Non-pigmented ciliary epithelial cell (primary cell): ENCODE measurements at regions not wholly inside any gene's neighbourhood (a gene's known extent, or its start where the extent isn't known, plus 50 kb on each side); places are given as distances from the start of the nearest gene placed in this dataset.
A peak's percentile ranks its signal among the peaks of the same experiment; 100 is the strongest.

Source experiments
- DNase-seq: peaks from one replicate; pipeline ENCODE4 v3.0.0-alpha.2; 2010; ENCODE audit warnings: low read depth

DNA sequence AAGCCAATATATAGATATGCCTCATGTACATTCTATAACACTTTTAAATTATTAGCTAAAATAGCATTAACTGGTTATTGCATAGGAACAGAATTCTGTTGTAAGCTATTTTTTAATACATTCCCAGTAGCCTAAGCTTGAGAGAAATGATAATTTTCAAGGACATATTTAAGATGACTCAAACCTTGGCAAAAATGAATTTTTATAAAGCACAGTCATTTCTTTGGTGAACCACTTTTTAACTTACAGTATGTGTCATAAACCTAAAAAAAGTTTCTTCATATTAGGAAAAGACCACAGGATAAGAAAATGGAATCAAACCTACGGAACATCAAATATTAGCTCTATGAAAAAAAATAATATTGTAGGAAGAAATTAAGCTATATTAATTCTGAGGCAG is 986.3 kb downstream of the STIM2 start:
- no peak for DNase-seq

DNA sequence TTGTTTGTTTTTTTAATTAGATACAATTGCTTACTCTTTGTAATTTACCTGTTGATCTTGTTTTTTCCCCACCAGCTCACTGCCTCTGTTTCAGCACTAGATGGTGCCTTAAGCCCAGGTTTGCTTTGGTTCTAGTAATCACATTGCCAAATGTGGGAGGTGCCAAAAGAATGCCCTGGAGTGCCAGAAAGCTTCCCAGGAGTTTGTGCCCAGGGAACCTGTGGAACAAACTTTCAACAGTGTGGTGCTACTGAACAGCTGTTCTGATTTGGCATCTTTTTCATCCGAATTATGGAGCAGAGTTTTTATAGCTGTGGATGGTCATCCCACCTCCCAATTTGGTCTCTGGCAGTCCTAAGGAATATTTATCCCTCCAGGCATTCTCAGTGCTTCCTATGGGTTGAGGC is 1000.7 kb downstream of the STIM2 start:
- peak; percentile 18 for DNase-seq

GRCh38 chr4:27861802-27862201 is 1001.2 kb downstream of the STIM2 start:
- peak; percentile 36 for DNase-seq

DNA sequence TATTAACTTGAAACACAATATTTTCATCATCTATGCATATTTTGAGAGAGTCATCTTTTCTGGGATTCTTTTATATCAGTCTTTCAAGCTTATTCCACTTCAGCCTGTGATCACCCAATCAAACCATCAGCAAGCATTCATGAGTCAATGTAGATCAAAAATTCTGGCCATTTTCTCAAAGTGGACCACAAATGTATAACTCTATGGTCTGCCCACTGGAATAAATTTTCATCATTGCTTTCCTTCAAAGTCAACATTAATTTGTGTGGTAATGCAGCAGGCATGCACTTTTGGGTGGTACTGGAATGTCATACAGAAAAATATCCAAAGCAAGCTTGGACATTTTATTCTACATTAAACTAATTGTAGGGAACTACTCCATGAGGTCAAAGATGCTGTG is 1013.0 kb downstream of the STIM2 start:
- DNase-seq = no peak

- DNase-seq = no peak
Observed at GRCh38 chr4:27881705-27882104, 1021.1 kb downstream of the STIM2 start.

GRCh38 chr4:27886120-27886519 is 1025.5 kb downstream of the STIM2 start:
- DNase-seq = no peak

GRCh38 chr4:27887646-27888045 is 1027.0 kb downstream of the STIM2 start:
- DNase-seq = no peak

DNA sequence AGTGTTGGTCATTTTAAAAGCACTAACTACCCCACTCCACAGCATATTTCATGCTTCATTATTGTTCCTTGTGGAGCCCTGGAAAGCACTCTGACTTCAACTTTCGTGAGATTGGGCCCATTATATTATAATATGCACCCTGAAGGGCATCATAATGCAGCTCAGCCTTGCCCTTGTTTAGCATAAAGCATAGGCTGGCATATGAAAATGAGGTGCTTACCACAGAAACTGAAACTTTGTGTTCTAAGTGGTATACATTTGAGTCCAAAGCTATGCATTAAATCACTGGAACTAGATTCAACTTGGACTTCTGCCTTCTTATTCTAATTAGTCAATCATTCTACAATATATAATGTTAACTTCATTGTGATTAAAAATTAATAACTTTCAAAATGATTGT is 1027.9 kb downstream of the STIM2 start:
- no peak for DNase-seq

- peak; percentile 13 for DNase-seq
Observed at GRCh38 chr4:27894951-27895350, 1034.3 kb downstream of the STIM2 start.

DNA sequence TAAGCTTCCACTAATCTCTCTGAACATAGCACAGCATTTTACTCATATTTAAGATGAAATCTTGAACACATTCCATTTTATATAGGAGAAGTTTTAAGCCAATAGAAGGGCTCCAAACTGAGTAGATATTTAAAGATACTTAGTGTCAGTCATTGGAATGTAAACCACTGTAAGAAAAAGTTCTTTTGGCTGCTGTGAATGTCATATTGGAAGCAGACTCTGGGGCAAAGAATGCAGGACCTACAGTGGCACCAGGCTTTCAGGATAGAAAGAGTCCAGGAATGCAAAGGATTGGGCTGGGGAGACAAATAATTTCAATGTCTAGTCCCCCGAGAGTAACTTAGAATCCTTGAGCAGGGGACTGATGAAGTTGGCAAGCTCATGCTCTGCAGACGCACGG is 1047.7 kb downstream of the STIM2 start:
- no peak for DNase-seq

GRCh38 chr4:27910227-27910626 is 1049.6 kb downstream of the STIM2 start:
- DNase-seq = no peak

DNA sequence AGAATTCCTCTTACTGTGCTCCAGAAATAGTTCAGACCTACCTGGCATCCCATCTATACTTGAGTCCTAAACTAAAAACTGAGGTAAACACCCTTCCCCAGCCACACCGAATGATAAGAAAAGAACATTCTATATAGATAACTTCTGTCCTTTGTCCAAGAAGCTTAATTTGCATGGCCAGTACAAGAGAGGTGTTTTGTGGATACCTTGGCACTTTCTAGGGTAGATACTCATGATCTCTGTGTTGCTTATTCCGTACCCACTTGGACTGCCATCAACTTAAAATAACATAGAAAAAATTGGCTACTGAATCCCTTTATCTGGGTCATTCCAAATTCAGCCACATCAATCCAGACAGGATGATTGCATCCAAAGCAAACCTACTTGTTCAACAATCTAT is 1050.4 kb downstream of the STIM2 start:
- DNase-seq = no peak

DNA sequence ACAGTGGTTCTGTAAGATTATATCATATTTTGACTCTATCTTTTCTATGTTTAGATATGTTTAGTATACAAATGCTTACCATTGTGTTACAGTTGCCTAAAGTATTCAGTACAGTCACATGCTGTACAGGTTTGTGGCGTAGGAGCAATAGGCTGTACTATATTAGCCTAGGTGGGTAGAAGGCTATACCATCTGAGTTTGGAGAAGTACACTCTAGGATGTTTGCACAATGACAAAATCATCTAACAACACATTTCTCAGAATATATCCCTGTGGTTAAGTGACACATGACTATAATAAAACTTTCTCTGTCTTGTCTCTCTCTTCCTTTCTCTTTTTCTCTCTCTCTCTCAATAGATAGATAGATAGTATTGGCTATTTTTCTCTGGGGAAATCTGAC is 1053.1 kb downstream of the STIM2 start:
- no peak for DNase-seq

GRCh38 chr4:27915822-27916221 is 1055.2 kb downstream of the STIM2 start:
- DNase-seq = no peak

DNA sequence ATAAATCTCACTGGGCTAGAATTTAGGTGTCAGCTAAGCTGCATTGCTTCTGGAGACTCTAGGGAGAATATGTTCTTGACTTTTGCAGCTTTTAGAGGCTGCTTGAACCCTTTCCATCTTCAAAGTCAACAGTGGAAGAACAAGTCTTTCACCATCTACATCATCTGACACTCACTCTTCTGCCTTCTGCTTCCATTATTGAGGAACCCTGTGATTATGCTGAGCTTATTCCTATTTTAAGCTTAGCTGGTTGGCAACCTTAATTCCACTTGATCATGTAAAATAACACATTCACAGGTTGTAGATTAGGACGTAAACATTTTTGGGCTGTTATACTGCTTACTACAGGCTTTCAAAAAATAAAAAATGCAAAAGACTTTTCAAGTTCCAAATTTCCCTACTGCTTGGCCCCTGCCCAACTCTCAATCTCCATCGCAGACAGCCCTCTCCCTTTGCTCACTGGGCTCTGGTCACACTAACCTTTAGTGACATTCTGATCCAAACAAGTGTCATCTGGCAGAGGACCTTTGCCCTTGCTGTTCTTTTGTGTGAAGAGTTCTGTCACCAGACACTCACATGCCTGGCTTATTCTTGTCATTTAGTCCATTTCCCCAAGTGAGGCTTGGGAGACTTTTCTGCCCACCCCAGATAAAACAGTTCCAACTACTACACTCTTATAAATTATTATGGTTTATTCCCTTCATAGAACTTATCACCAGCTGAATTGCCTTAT is 1056.0 kb downstream of the STIM2 start:
- no peak for DNase-seq

DNA sequence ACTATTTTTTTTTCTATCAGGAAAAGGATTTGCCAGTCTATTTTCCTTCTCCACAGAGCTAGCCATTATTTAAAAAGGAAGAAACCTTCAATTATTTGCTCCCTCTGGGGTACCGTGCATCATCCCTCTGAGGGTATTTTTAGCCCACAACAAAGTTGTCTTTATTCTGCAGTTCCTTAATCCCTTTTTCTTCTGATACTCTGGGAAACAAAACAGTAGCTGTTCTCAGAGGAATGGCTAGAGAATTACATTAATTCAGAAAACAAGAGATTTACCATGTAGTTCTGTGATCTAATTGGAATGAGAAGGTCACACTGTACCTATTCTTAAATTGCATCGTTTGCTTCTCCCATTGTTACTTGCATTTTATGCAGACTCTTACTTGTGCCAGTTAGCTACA is 1056.7 kb downstream of the STIM2 start:
- no peak for DNase-seq

DNA sequence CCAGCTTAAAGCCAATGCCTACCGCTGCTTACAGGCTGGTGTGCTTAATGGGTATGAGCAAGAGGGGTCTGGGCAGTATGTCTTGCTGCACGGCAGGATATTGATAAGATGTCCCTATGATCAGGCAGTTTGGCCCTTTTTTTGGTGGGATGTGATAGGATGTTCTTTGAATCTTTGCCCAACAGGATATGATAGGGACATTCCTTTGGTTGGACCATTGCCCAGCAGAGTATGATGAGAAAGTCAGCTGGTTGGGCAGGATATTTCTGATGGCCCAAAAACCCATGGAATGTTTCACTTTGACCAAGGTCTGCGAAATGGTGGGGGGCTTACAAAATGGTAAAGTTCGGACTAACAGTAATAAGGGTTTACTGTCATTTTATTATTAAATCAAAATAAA is 1060.6 kb downstream of the STIM2 start:
- peak; percentile 8 for DNase-seq

DNA sequence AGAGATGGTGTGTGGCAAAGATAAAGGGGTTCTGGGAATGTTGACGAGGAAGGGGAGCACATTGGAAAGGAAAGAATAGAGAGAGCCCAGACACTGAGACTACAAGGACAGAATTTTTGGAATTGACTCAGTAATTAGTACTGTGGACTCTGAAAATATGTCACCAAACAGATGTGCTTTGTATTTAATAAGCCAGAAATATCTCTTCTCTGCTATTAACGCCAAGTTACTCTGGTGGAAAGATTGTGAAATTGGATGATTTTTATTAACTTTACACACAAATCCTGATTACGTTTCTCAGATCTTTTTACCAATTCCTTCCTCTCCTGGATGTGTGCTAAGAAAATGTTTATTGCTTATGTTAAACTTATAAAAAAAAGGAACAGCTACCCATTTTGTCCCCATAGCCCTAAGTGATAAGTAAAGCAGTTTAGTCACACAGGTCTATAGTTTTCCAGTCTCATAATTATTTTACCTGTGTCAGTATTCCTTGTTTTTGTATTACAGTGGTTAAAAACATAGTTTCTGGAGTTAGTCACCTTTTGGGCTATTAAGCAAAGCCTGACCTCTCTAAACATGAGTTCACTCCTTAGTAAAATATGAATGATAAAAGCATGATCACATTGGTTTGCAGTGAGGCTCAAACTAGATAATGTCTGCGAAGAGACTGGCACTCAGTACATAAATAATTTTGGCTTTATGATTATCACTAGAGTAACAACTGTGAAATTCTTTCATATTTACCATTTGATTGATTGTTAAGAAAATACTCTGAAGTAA is 1068.3 kb downstream of the STIM2 start:
- no peak for DNase-seq

GRCh38 chr4:27930291-27930690 is 1069.7 kb downstream of the STIM2 start:
- DNase-seq = no peak

- DNase-seq = no peak
Observed at GRCh38 chr4:27930976-27931375, 1070.3 kb downstream of the STIM2 start.

DNA sequence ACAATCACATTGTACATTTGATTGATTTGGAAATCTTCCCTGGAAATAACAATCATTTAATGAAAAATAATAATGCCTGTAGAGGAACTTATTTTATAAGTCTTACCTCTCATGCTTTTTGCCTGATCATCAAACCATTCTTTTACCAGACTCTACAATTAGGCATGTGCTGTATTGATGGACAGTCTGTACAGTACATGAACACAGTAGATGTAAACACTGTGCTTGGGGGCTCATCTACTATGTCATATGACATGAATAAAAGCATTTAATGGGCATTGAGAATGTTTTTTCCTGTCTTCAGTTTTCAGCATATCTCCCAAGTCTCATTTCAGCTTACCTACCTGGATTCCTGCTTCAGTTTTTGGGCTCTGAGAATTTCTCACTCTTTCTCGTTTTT is 1070.9 kb downstream of the STIM2 start:
- no peak for DNase-seq

DNA sequence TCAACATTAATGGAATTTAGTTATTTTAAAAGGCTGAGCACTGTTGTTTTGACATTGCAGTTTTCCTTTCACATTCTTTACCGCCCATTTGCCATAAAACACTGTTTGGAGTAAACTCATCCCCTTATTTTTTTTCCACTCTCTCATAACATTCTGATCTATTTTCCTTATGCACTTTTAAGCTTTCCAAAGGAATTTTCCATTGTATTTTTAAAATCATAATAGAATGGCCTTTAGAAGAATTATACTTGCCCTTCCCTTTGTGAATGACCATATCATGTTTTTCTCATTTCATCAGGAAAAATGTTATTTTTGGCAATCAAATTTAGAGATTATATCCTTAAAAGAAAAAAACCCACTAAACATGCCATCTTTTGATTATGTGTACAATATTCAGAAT is 1074.2 kb downstream of the STIM2 start:
- no peak for DNase-seq

DNA sequence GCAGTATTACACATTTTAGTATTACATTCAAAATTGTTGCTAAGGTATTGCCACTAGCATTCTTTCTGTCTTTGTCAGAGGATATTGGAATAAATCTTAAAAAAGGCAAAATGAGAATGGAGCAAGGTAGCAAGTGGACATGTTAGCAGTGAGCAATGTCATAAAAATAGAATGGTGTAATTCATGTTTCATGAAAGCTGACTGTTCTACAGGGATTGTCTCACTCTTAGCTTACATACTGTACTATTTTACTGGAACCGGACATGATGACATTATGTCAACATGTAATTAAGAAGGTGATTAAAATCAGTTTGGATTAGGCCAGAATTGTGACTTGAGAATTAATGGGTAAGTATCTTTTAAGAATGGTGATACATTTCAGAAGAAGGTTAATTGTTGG is 1086.2 kb downstream of the STIM2 start:
- no peak for DNase-seq

DNA sequence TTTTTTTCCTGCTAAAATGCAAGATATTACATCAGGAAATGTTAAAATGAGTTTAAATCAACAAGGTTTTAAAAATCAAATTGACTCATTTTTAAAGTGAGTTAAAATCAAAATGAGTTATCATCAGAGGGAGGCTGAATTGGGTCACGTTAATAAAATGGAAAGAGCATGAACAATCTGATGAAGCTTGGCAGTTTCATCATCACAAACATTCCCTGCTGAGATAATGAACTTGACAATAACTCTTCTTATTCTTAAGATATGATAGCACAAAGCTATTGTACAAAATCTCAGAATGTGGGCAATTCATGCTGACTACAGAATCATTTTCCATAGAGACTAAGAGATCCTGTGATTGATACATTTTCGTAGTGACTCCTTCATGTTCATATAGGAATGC is 1086.7 kb downstream of the STIM2 start:
- DNase-seq = no peak
